Spleen (tissue), 11 donors: ENCODE measurements at regions not wholly inside any gene's neighbourhood (a gene's known extent, or its start where the extent isn't known, plus 50 kb on each side); places are given as distances from the start of the nearest gene placed in this dataset.
"Not testable (repeated sequence)": the region's sequence is repeated elsewhere in the genome, so short reads cannot be mapped to it uniquely, and the experiment has no call there.

Experiments used
- DNase-seq: peaks from one replicate; pipeline ENCODE4 v3.0.0-alpha.2; 2020
- H3K27ac ChIP-seq, 8 donors: fragments of 200-600 bp; sonication (generic) in 7 of 8; 1 replicate in 4 of 8; 2 replicates in 4 of 8; pipeline versions ENCODE4 v1.5.0 to v1.8.0; 2016 to 2021; ENCODE audit warnings: inconsistent platforms in 4 of 8, mild to moderate bottlenecking in 4 of 8, moderate library complexity in 1 of 8
- H3K27me3 ChIP-seq, 7 donors: fragments of 200-600 bp; sonication (generic) in 6 of 7; replicated peaks in 1 of 7; 1 replicate in 4 of 7; 2 replicates in 3 of 7; pipeline versions ENCODE4 v1.5.0 to v1.8.0; 2016 to 2021; ENCODE audit warnings: inconsistent platforms in 3 of 7, mild to moderate bottlenecking in 1 of 7
- H3K36me3 ChIP-seq, 6 donors: fragments of 200-600 bp; sonication (generic) in 5 of 6; 1 replicate in 4 of 6; 2 replicates in 2 of 6; pipeline versions ENCODE4 v1.5.0 to v1.8.0; 2016 to 2021; ENCODE audit warnings: inconsistent platforms in 2 of 6
- H3K4me1 ChIP-seq, 6 donors: fragments of 200-600 bp; sonication (generic) in 5 of 6; 1 replicate in 3 of 6; 2 replicates in 3 of 6; pipeline versions ENCODE4 v1.5.0 to v1.8.0; 2016 to 2021; ENCODE audit warnings: inconsistent platforms in 3 of 6
- H3K4me3 ChIP-seq, 8 donors: fragments of 200-600 bp; sonication (generic) in 7 of 8; 1 replicate in 4 of 8; 2 replicates in 4 of 8; pipeline versions ENCODE4 v1.5.0 to v1.8.0; 2016 to 2021; ENCODE audit warnings: inconsistent platforms in 4 of 8, mild to moderate bottlenecking in 4 of 8, moderate library complexity in 2 of 8
- H3K9me3 ChIP-seq, 8 donors: fragments of 200-600 bp; sonication (generic) in 7 of 8; 1 replicate in 4 of 8; 2 replicates in 4 of 8; pipeline versions ENCODE4 v1.5.0 to v1.8.0; 2016 to 2021; ENCODE audit warnings: inconsistent platforms in 4 of 8
- CTCF ChIP-seq, 11 experiments: fragments of 200-600 bp in 7 of 11; fragments of 450-650 bp in 4 of 11; sonication (generic) in 4 of 11; IDR thresholded peaks in 8 of 11; conservative IDR thresholded peaks in 3 of 11; 1 replicate in 7 of 11; 2 replicates in 4 of 11; pipeline versions ENCODE4 v1.4.0 to v1.8.0; 2016 to 2021; ENCODE audit warnings: antibody characterized with exemption in 11 of 11, inconsistent platforms in 4 of 11, mild to moderate bottlenecking in 1 of 11
- POLR2A ChIP-seq, 3 donors: fragments of 450-650 bp; IDR thresholded peaks; one replicate each; pipeline ENCODE4 v1.5.1; 2017; ENCODE audit warnings: antibody characterized with exemption in 3 of 3, mild to moderate bottlenecking in 1 of 3
- POLR2AphosphoS5 ChIP-seq, 3 donors: sonication (generic); formaldehyde crosslinking; IDR thresholded peaks; one replicate each; pipeline ENCODE4 v1.5.1; 2017; ENCODE audit warnings: antibody characterized with exemption in 3 of 3
- WGBS, 5 donors: extraction: QIAGEN DNeasy Blood & Tissue Kit in 3 of 5; methylation state at CpG; one replicate each; pipeline versions ENCODE4 v1.1.5 to v1.1.7; 2013 to 2018; 5-methylcytosine and 5-hydroxymethylcytosine counted together
- intact Hi-C: fragments of 100-400 bp; cut with DNase I; formaldehyde crosslinking; loops from one replicate; pipeline ENCODE4 v1.15.0; 2023; ENCODE audit warnings: low total_unique reads
- donor health status: healthy with polysubstance abuse.
- donor health status: DM: no; HTN: no; CAD: no; lungs with moderate emphysema.
- donor health status: DM: no; HTN: no; CAD: no.
- donor health status: Bipolar disorder and iron deficiency.
- donor health status: healthy.
- donor health status: DM: no; HTN: no; CAD: no.
- donor health status: DM: yes; HTN: yes; CAD: no.

GRCh38 chr5:173484569-173484968 is 131.9 kb downstream of the BOD1 start:
- WGBS, 5 donors, result 80 to 87% (median 82%) methylated on average over 9 to 10 of the region's 10 CpGs
- DNase-seq, result no peak
- peaks cover 0 to 24% (median 0%) of the 10 kb centered on the region in 7 donors for H3K27me3 ChIP-seq
- H3K27ac ChIP-seq, result no peak overlapping the region
- intact Hi-C loops, result no loop called here
- no peaks in the 10 kb centered on the region for H3K36me3 ChIP-seq
- H3K4me3 ChIP-seq, result no peak overlapping the region
- no peak for TF ChIP-seq POLR2A (IDR thresholded peaks at IDR 0.05)
- TF ChIP-seq CTCF (IDR thresholded peaks at IDR 0.05 in 8 of 11, conservative IDR thresholded peaks at IDR 0.05 in 3 of 11), result no peak
- no peak for TF ChIP-seq POLR2AphosphoS5 (IDR thresholded peaks at IDR 0.05)
- no peaks in the 10 kb centered on the region for H3K4me1 ChIP-seq
- no peaks in the 10 kb centered on the region for H3K9me3 ChIP-seq

GRCh38 chr5:173483599-173483998 is 132.9 kb downstream of the BOD1 start:
- peaks cover 0 to 31% (median 0%) of the 10 kb centered on the region in 7 donors for H3K27me3 ChIP-seq
- H3K36me3 ChIP-seq, H3K4me3 ChIP-seq, DNase-seq, H3K4me1 ChIP-seq, intact Hi-C loops, H3K9me3 ChIP-seq, H3K27ac ChIP-seq: not testable (repeated sequence)
- WGBS, 5 donors, result 60 to 100% (median 80%) methylated on average over 3 of the region's 3 CpGs

GRCh38 chr5:173483160-173483559 is 133.3 kb downstream of the BOD1 start:
- 82 to 92% (median 87%) methylated on average over 4 of the region's 4 CpGs for whole genome bisulfite sequencing, 5 donors
- H3K9me3 ChIP-seq, result no peaks in the 10 kb centered on the region
- no peaks in the 10 kb centered on the region for H3K36me3 ChIP-seq
- H3K27ac ChIP-seq, result no peak overlapping the region
- DNase-seq, result no peak
- H3K4me3 ChIP-seq, result no peak overlapping the region
- TF ChIP-seq POLR2A (IDR thresholded peaks at IDR 0.05) (no peak), POLR2AphosphoS5 (IDR thresholded peaks at IDR 0.05) (no peak), CTCF (IDR thresholded peaks at IDR 0.05 in 8 of 11, conservative IDR thresholded peaks at IDR 0.05 in 3 of 11) (no peak)
- peaks cover 0 to 34% (median 0%) of the 10 kb centered on the region in 7 donors for H3K27me3 ChIP-seq
- H3K4me1 ChIP-seq, result no peaks in the 10 kb centered on the region
- intact Hi-C loops, result no loop called here

GRCh38 chr5:173481821-173482220 is 134.6 kb downstream of the BOD1 start:
- no peak overlapping the region for H3K27ac ChIP-seq
- H3K9me3 ChIP-seq, result no peaks in the 10 kb centered on the region
- no peaks in the 10 kb centered on the region for H3K36me3 ChIP-seq
- peaks cover 0 to 36% (median 0%) of the 10 kb centered on the region in 7 donors for H3K27me3 ChIP-seq
- WGBS, 5 donors, result 66 to 76% (median 70%) methylated on average over 5 of the region's 5 CpGs
- TF ChIP-seq POLR2AphosphoS5 (IDR thresholded peaks at IDR 0.05) (no peak), CTCF (IDR thresholded peaks at IDR 0.05 in 8 of 11, conservative IDR thresholded peaks at IDR 0.05 in 3 of 11) (no peak), POLR2A (IDR thresholded peaks at IDR 0.05) (no peak)
- DNase-seq, result no peak
- H3K4me3 ChIP-seq, result no peak overlapping the region
- intact Hi-C loops, result no loop called here
- no peaks in the 10 kb centered on the region for H3K4me1 ChIP-seq

- TF ChIP-seq POLR2AphosphoS5 (IDR thresholded peaks at IDR 0.05), result no peak
- TF ChIP-seq CTCF (IDR thresholded peaks at IDR 0.05 in 8 of 11, conservative IDR thresholded peaks at IDR 0.05 in 3 of 11), result no peak
- no peak for TF ChIP-seq POLR2A (IDR thresholded peaks at IDR 0.05)
- no peaks in the 10 kb centered on the region for H3K36me3 ChIP-seq
- H3K4me1 ChIP-seq, result no peaks in the 10 kb centered on the region
- no peaks in the 10 kb centered on the region for H3K9me3 ChIP-seq
- H3K27ac ChIP-seq, result no peak overlapping the region
- no peak overlapping the region for H3K4me3 ChIP-seq
- peaks cover 0 to 36% (median 0%) of the 10 kb centered on the region in 7 donors for H3K27me3 ChIP-seq
- no peak for DNase-seq
- intact Hi-C loops, result no loop called here
Observed at GRCh38 chr5:173480896-173481295, 135.6 kb downstream of the BOD1 start.
